SU-DHL-6 (cell line): ENCODE measurements at regions not wholly inside any gene's neighbourhood (a gene's known extent, or its start where the extent isn't known, plus 50 kb on each side); places are given as distances from the start of the nearest gene placed in this dataset.

Source experiments
- H2AFZ ChIP-seq: fragments of 200-600 bp; sonication (generic); 2 replicates; pipeline ENCODE4 v1.6.1; 2014; ENCODE audit warnings: low read depth, mild to moderate bottlenecking, moderate library complexity, mixed read lengths, antibody characterized with exemption, low read length; ENCODE audit not compliant: severe bottlenecking
- H3F3A ChIP-seq: fragments of 200-600 bp; shearing (Covaris generic); 2 replicates; pipeline ENCODE4 v1.6.0; 2016; ENCODE audit warnings: antibody characterized with exemption, mild to moderate bottlenecking; ENCODE audit not compliant: insufficient read depth
- H3K27ac ChIP-seq: fragments of 200-600 bp; sonication (generic); 2 replicates; pipeline ENCODE4 v1.5.1; 2016; ENCODE audit warnings: low read depth, mild to moderate bottlenecking, low read length, moderate library complexity, mixed read lengths
- H3K27me3 ChIP-seq: fragments of 200-600 bp; sonication (generic), shearing (Covaris generic); 2 replicates; pipeline ENCODE4 v1.6.0; 2014; ENCODE audit warnings: mild to moderate bottlenecking, low read length
- H3K36me3 ChIP-seq: fragments of 200-600 bp; sonication (generic); 2 replicates; pipeline ENCODE4 v1.6.1; 2014; ENCODE audit warnings: mild to moderate bottlenecking, low read length, mixed read lengths
- H3K4me2 ChIP-seq: fragments of 300-600, 200-600 bp; shearing (Covaris generic), sonication (generic); 2 replicates; pipeline ENCODE4 v1.6.0; 2014; ENCODE audit warnings: low read length, low read depth, mild to moderate bottlenecking; ENCODE audit not compliant: poor library complexity, severe bottlenecking
- H3K4me3 ChIP-seq: fragments of 200-600 bp; sonication (generic); 2 replicates; pipeline ENCODE4 v1.5.1; 2014; ENCODE audit warnings: antibody characterized with exemption, low read length, mild to moderate bottlenecking, mixed read lengths; ENCODE audit not compliant: insufficient read depth, poor library complexity, severe bottlenecking
- H3K79me2 ChIP-seq: fragments of 200-600 bp; sonication (generic); 2 replicates; pipeline ENCODE4 v1.6.1; 2014; ENCODE audit warnings: mild to moderate bottlenecking, low read length, moderate library complexity; ENCODE audit not compliant: insufficient read depth
- H3K9ac ChIP-seq: fragments of 200-600 bp; sonication (generic); 2 replicates; pipeline ENCODE4 v1.7.0; 2014; ENCODE audit warnings: mild to moderate bottlenecking, low read length
- H3K9me2 ChIP-seq: fragments of 200-600 bp; sonication (generic); replicated peaks from 2 replicates; pipeline ENCODE4 v1.6.1; 2014; ENCODE audit warnings: low read length; ENCODE audit not compliant: insufficient read depth
- H3K9me3 ChIP-seq: fragments of 200-600 bp; sonication (generic); 2 replicates; pipeline ENCODE4 v1.6.1; 2014; ENCODE audit warnings: low read length, mixed read lengths; ENCODE audit not compliant: insufficient read depth
- H4K20me1 ChIP-seq: fragments of 200-600 bp; sonication (generic); 2 replicates; pipeline ENCODE4 v1.6.1; 2014; ENCODE audit warnings: low read depth, mild to moderate bottlenecking, antibody characterized with exemption, low read length, moderate library complexity, mixed read lengths
- CTCF ChIP-seq: fragments of 200-600 bp; sonication (generic); IDR thresholded peaks from one replicate; pipeline ENCODE4 v1.5.1; 2017; ENCODE audit warnings: antibody characterized with exemption, mild to moderate bottlenecking, low read length, moderate library complexity; ENCODE audit not compliant: insufficient read depth, poor library complexity, severe bottlenecking
- EZH2phosphoT487 ChIP-seq: fragments of 200-600 bp; sonication (generic), shearing (Covaris generic); conservative IDR thresholded peaks from 2 replicates; pipeline ENCODE4 v1.6.1; 2018; ENCODE audit warnings: mild to moderate bottlenecking, antibody characterized with exemption, low read length, moderate library complexity, mixed read lengths

GRCh38 chr2:236882074-236882473 is 203.6 kb upstream of the COPS8 start:
- Histone ChIP-seq H4K20me1 (no peaks in the 10 kb centered on the region), H3K9ac (no peak overlapping the region), H3K27ac (no peak overlapping the region), H3K4me2 (no peak overlapping the region), H3F3A (no peaks in the 10 kb centered on the region), H3K9me2 (no peaks in the 10 kb centered on the region), H3K36me3 (no peaks in the 10 kb centered on the region), H3K4me3 (no peak overlapping the region), H3K27me3 (no peaks in the 10 kb centered on the region), H3K9me3 (no peaks in the 10 kb centered on the region), H2AFZ (no peak overlapping the region), H3K79me2 (no peaks in the 10 kb centered on the region)
- TF ChIP-seq CTCF (no peak), EZH2phosphoT487 (no peak)

GRCh38 chr2:236882930-236883329 is 202.8 kb upstream of the COPS8 start:
- Histone ChIP-seq H3F3A (no peaks in the 10 kb centered on the region), H3K9me3 (no peaks in the 10 kb centered on the region), H3K27ac (no peak overlapping the region), H3K36me3 (no peaks in the 10 kb centered on the region), H3K9me2 (no peaks in the 10 kb centered on the region), H3K4me2 (no peak overlapping the region), H3K27me3 (no peaks in the 10 kb centered on the region), H4K20me1 (no peaks in the 10 kb centered on the region), H3K79me2 (no peaks in the 10 kb centered on the region), H3K4me3 (no peak overlapping the region), H2AFZ (no peak overlapping the region), H3K9ac (no peak overlapping the region)
- no peak for TF ChIP-seq CTCF
- no peak for TF ChIP-seq EZH2phosphoT487

GRCh38 chr2:236883819-236884218 is 201.9 kb upstream of the COPS8 start:
- Histone ChIP-seq H3K27me3 (no peaks in the 10 kb centered on the region), H2AFZ (no peak overlapping the region), H3K9me3 (no peaks in the 10 kb centered on the region), H3K9ac (no peak overlapping the region), H3K4me2 (no peak overlapping the region), H3K27ac (no peak overlapping the region), H3F3A (no peaks in the 10 kb centered on the region), H3K79me2 (no peaks in the 10 kb centered on the region), H3K9me2 (no peaks in the 10 kb centered on the region), H3K4me3 (no peak overlapping the region), H3K36me3 (no peaks in the 10 kb centered on the region), H4K20me1 (no peaks in the 10 kb centered on the region)
- TF ChIP-seq CTCF (no peak), EZH2phosphoT487 (no peak)
